GM12878 (cell line): ENCODE measurements at regions not wholly inside any gene's neighbourhood (a gene's known extent, or its start where the extent isn't known, plus 50 kb on each side); places are given as distances from the start of the nearest gene placed in this dataset.

Experiments
- ATAC-seq: fragments of 200-7000 bp; cut with Tn5 transposase; 3 replicates; pipeline ENCODE4 v1.9.1; 2020; ENCODE audit warnings: mild to moderate bottlenecking, moderate library complexity
- BruUV-seq: library from RNA; stranded (reverse); fragments of 400-500 nt; replicated peaks from 2 replicates; lab custom pipeline; 2021; lab: Mats Ljungman, UMichigan
- CTCF ChIA-PET: fragments of 300-600 bp; sonication (Branson Sonifier 250); formaldehyde crosslinking; extraction: SDS; loops from one replicate; lab custom pipeline; 2021; ENCODE audit warnings: inconsistent platforms; lab: Yijun Ruan, JAX
- POLR2A ChIA-PET: fragments of 350-600 bp; formaldehyde crosslinking; extraction: SDS; loops from one replicate; lab custom pipeline; 2021; ENCODE audit warnings: inconsistent platforms; lab: Charles Lee
- RAD21 ChIA-PET: fragments of 300-600 bp; sonication (Branson Sonifier 250); formaldehyde crosslinking; loops from one replicate; lab custom pipeline; 2023; ENCODE audit warnings: antibody characterized with exemption; ENCODE audit not compliant: unreplicated experiment; lab: Charles Lee
- SMC1A ChIA-PET: fragments of 300-600 bp; sonication (Branson Sonifier 250); formaldehyde crosslinking; loops from one replicate; lab custom pipeline; 2023; ENCODE audit not compliant: unreplicated experiment, uncharacterized antibody; lab: Charles Lee
- DNase-seq: peaks from one replicate; pipeline ENCODE4 v3.0.0-alpha.2; 2011; ENCODE audit warnings: low read depth, low spot score
- FAIRE-seq: peaks from 3 replicates; lab custom pipeline; 2011; peaks lifted over from hg19 to GRCh38; lab: Jason Lieb, UNC
- H2AFZ ChIP-seq: 2 replicates; pipeline ENCODE4 v1.6.0; 2011; ENCODE audit warnings: low read depth, low read length, control low read depth; ENCODE audit not compliant: control insufficient read depth
- H3K27ac ChIP-seq: 2 replicates; pipeline ENCODE4 v1.5.1; 2011; ENCODE audit warnings: control low read depth; ENCODE audit not compliant: control insufficient read depth, insufficient read depth
- H3K27me3 ChIP-seq, 2 experiments: replicated peaks in 1 of 2; 2 replicates each; pipeline versions ENCODE4 v1.6.0 to v1.6.1; 2011; ENCODE audit warnings: low read length in 1 of 2; ENCODE audit not compliant: control insufficient read depth in 2 of 2, insufficient read depth in 2 of 2
- H3K36me3 ChIP-seq, 2 experiments: 2 replicates each; pipeline ENCODE4 v1.5.1; 2011; ENCODE audit warnings: low read length in 1 of 2; ENCODE audit not compliant: control insufficient read depth in 2 of 2, insufficient read depth in 2 of 2
- H3K4me1 ChIP-seq: 2 replicates; pipeline ENCODE4 v1.6.1; 2011; ENCODE audit warnings: mild to moderate bottlenecking, low read length, moderate library complexity, mixed read lengths; ENCODE audit not compliant: control insufficient read depth, insufficient read depth
- H3K4me2 ChIP-seq: 2 replicates; pipeline ENCODE4 v1.6.0; 2011; ENCODE audit warnings: control low read depth; ENCODE audit not compliant: control insufficient read depth, insufficient read depth
- H3K4me3 ChIP-seq: fragments of 200-600 bp; sonication (generic); 2 replicates; pipeline ENCODE4 v1.5.1; 2016
- H3K79me2 ChIP-seq: 2 replicates; pipeline ENCODE4 v1.6.0; 2011; ENCODE audit warnings: low read length; ENCODE audit not compliant: control insufficient read depth, insufficient read depth
- H3K9ac ChIP-seq: 2 replicates; pipeline ENCODE4 v1.8.0; 2011; ENCODE audit warnings: low read length, control low read depth, mixed read lengths; ENCODE audit not compliant: control insufficient read depth, insufficient read depth
- H3K9me3 ChIP-seq: replicated peaks from 3 replicates; pipeline ENCODE4 v1.5.1; 2011; ENCODE audit warnings: mild to moderate bottlenecking, low read length; ENCODE audit not compliant: control insufficient read depth, insufficient read depth
- H4K20me1 ChIP-seq: 2 replicates; pipeline ENCODE4 v1.6.0; 2011; ENCODE audit not compliant: control insufficient read depth, insufficient read depth
- ASH2L ChIP-seq: fragments of 300-600, 200-600 bp; sonication (generic); IDR thresholded peaks from 2 replicates; pipeline ENCODE4 v1.6.1; 2017; ENCODE audit warnings: low read depth, mild to moderate bottlenecking, borderline replicate concordance
- BMI1 ChIP-seq: fragments of 450-650 bp; IDR thresholded peaks from 2 replicates; pipeline ENCODE4 v1.6.1; 2016; ENCODE audit warnings: mild to moderate bottlenecking, moderate library complexity, borderline replicate concordance
- CBFB ChIP-seq: IDR thresholded peaks from 2 replicates; pipeline ENCODE4 v1.6.1; 2016; ENCODE audit warnings: antibody characterized with exemption, low read depth
- ETV6 ChIP-seq, 2 experiments: fragments of 450-650 bp in 1 of 2; IDR thresholded peaks in 1 of 2; conservative IDR thresholded peaks in 1 of 2; 2 replicates each; pipeline ENCODE4 v1.6.1; 2014; ENCODE audit warnings: antibody characterized with exemption in 1 of 2, borderline replicate concordance in 1 of 2, low read depth in 1 of 2, mild to moderate bottlenecking in 1 of 2, moderate library complexity in 1 of 2
- EZH2 ChIP-seq: IDR thresholded peaks from 2 replicates; pipeline ENCODE4 v1.6.1; 2012; ENCODE audit warnings: low read depth, mild to moderate bottlenecking, control low read depth, inconsistent platforms, low read length, borderline replicate concordance; ENCODE audit not compliant: control insufficient read depth
- MEF2B ChIP-seq: fragments of 450-650 bp; IDR thresholded peaks from 2 replicates; pipeline ENCODE4 v1.6.1; 2018; ENCODE audit warnings: mild to moderate bottlenecking, moderate library complexity; ENCODE audit not compliant: partially characterized antibody, poor library complexity, severe bottlenecking
- MXI1 ChIP-seq: fragments of 150-350 bp; IDR thresholded peaks from 2 replicates; pipeline ENCODE4 v1.6.1; 2011; ENCODE audit warnings: low read depth, mild to moderate bottlenecking, inconsistent platforms, low read length, improper control_type of control experiment
- RELB ChIP-seq: fragments of 450-650 bp; IDR thresholded peaks from 2 replicates; pipeline ENCODE4 v1.6.1; 2017; ENCODE audit warnings: low read depth, mild to moderate bottlenecking, moderate library complexity
- TARDBP ChIP-seq: IDR thresholded peaks from 2 replicates; pipeline ENCODE4 v1.6.1; 2016; ENCODE audit warnings: borderline replicate concordance
- TCF12 ChIP-seq: IDR thresholded peaks from 2 replicates; pipeline ENCODE4 v1.6.1; 2011; ENCODE audit warnings: low read depth, mild to moderate bottlenecking, low read length
- YBX1 ChIP-seq: fragments of 450-650 bp; IDR thresholded peaks from 2 replicates; pipeline ENCODE4 v1.6.1; 2016; ENCODE audit warnings: antibody characterized with exemption
- ZBTB11 ChIP-seq: fragments of 450-650 bp; formaldehyde crosslinking; IDR thresholded peaks from 2 replicates; pipeline ENCODE4 v1.5.0; 2022; ENCODE audit warnings: mild to moderate bottlenecking, missing genetic modification characterization
- ZNF24 ChIP-seq: fragments of 450-650 bp; IDR thresholded peaks from 2 replicates; pipeline ENCODE4 v1.6.1; 2017; ENCODE audit warnings: antibody characterized with exemption, mild to moderate bottlenecking
- ZNF384 ChIP-seq: IDR thresholded peaks from 2 replicates; pipeline ENCODE4 v1.6.1; 2012; ENCODE audit warnings: low read depth, mild to moderate bottlenecking, low read length, improper control_type of control experiment, borderline replicate concordance
- in situ Hi-C: fragments of 300-500 bp; cut with MboI; formaldehyde crosslinking; loops from 9 replicates; pipeline ENCODE4 v1.14.3; 2018; ENCODE audit warnings: mixed read lengths
- intact Hi-C: fragments of 100-400 bp; cut with micrococcal nuclease; formaldehyde crosslinking; loops from one replicate; pipeline ENCODE4 v1.14.2; 2022; ENCODE audit not compliant: unreplicated experiment
- TF ChIP-seq, protein P1 (sequence below): fragments of 150-350 bp; IDR thresholded peaks from 2 replicates; pipeline ENCODE4 v1.6.1; 2014; ENCODE audit warnings: mild to moderate bottlenecking, low read depth, low read length

DNA sequence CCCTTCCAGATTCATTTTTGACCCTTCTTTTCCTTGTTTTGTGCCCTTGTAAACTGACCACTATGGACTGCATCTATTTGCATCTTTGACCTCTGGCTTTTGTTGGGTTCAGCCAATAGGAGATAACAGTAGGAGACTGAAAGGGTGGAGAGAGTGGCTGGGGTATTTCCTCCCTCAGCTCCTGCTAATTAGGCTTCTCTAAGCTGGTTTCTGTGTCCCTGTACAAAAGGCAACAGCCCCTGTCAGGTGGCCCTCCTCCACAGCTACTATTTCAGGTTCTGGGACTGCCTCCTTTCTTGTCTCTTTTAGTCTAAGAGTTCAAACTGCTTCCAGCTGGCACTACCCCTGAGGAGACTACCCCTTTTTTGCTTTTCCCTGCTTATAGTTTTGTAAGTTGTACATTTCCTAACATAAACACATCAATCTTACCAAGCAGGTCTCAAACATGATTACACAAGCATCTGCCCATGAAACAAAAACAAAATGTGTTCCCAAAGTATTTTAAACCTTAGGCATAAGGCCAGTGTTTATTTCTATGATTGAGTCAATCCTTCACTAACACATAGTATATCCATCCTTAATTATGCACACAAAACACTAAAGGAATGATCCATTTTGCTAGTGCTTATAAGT is 262.0 kb upstream of the TRPM3 start:
- no peaks in the 10 kb centered on the region for H3K4me1 ChIP-seq
- H2AFZ ChIP-seq, result no peak overlapping the region
- no peaks in the 10 kb centered on the region for H3K36me3 ChIP-seq
- ChIA-PET RAD21 (interaction anchor here (0.6 kb wide), 1 partner anchor 94 kb away, joined by 3 read pairs; no protein-coding TSS in a partner anchor), POLR2A (no interaction called here), CTCF (interaction anchor here (1.0 kb wide), 1 partner anchor 468 kb away, joined by 3 read pairs; no protein-coding TSS in a partner anchor), SMC1A (interaction anchor here (1.3 kb wide), 1 partner anchor 79 kb away, joined by 3 read pairs; no protein-coding TSS in a partner anchor)
- no peak overlapping the region for H3K4me3 ChIP-seq
- TF ChIP-seq EZH2 (no peak), BMI1 (no peak), MEF2B (no peak), MXI1 (no peak), TCF12 (no peak), ZNF384 (no peak), CBFB (no peak), ETV6 (conservative IDR thresholded peaks at IDR 0.05 in 1 of 2, IDR thresholded peaks at IDR 0.05 in 1 of 2; ENCODE audit: borderline replicate concordance in 1 of 2, low read depth in 1 of 2) (no peak), ZNF24 (no peak), YBX1 (no peak), ZBTB11 (no peak), RELB (no peak), ASH2L (no peak), TARDBP (no peak)
- TF ChIP-seq, protein P1, sequence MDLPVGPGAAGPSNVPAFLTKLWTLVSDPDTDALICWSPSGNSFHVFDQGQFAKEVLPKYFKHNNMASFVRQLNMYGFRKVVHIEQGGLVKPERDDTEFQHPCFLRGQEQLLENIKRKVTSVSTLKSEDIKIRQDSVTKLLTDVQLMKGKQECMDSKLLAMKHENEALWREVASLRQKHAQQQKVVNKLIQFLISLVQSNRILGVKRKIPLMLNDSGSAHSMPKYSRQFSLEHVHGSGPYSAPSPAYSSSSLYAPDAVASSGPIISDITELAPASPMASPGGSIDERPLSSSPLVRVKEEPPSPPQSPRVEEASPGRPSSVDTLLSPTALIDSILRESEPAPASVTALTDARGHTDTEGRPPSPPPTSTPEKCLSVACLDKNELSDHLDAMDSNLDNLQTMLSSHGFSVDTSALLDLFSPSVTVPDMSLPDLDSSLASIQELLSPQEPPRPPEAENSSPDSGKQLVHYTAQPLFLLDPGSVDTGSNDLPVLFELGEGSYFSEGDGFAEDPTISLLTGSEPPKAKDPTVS, result no peak
- no peak for DNase-seq
- no peaks in the 10 kb centered on the region for H4K20me1 ChIP-seq
- ATAC-seq, result no peak
- H3K27me3 ChIP-seq, result no peaks in the 10 kb centered on the region; a peak in 1 of 4 replicates
- no peak overlapping the region for H3K9ac ChIP-seq
- in situ Hi-C loops (no loop called here), intact Hi-C loops (no loop called here)
- no peaks in the 10 kb centered on the region for H3K9me3 ChIP-seq
- no peaks in the 10 kb centered on the region for H3K79me2 ChIP-seq
- H3K27ac ChIP-seq, result no peak overlapping the region
- H3K4me2 ChIP-seq, result no peak overlapping the region
- no peak for FAIRE-seq
- no TSS peak for BruUV-seq
